PC-9 (cell line): ENCODE measurements at regions not wholly inside any gene's neighbourhood (a gene's known extent, or its start where the extent isn't known, plus 50 kb on each side); places are given as distances from the start of the nearest gene placed in this dataset.

ENCODE experiments used
- BruUV-seq: library from RNA; stranded (reverse); fragments of 400-500 nt; replicated peaks from 2 replicates; lab custom pipeline; 2021; lab: Mats Ljungman, UMichigan
- CTCF ChIA-PET: fragments of 300-600 bp; sonication (Branson Sonifier 250); formaldehyde crosslinking; loops from one replicate; lab custom pipeline; 2022; ENCODE audit warnings: antibody characterized with exemption; lab: Charles Lee
- POLR2A ChIA-PET: fragments of 300-600 bp; sonication (Branson Sonifier 250); formaldehyde crosslinking; loops from one replicate; lab custom pipeline; 2022; ENCODE audit warnings: antibody characterized with exemption; ENCODE audit not compliant: unreplicated experiment; lab: Charles Lee
- DNase-seq, 2 experiments: peaks; one replicate each; pipeline versions ENCODE4 v3.0.0 to v3.0.0-alpha.2; 2015 to 2022; ENCODE audit warnings: mixed read lengths in 1 of 2
- H2AFZ ChIP-seq: fragments of 200-600 bp; sonication (generic); 2 replicates; pipeline ENCODE4 v1.8.1; 2017; ENCODE audit warnings: antibody characterized with exemption
- H3F3A ChIP-seq: fragments of 200-600 bp; sonication (generic); 2 replicates; pipeline ENCODE4 v1.8.1; 2017; ENCODE audit warnings: antibody characterized with exemption, mild to moderate bottlenecking, low read depth; ENCODE audit not compliant: insufficient read depth
- H3K27ac ChIP-seq: fragments of 200-600 bp; sonication (generic); 2 replicates; pipeline ENCODE4 v1.6.1; 2016; ENCODE audit warnings: mixed run types
- H3K27me3 ChIP-seq: fragments of 200-600 bp; sonication (generic); 2 replicates; pipeline ENCODE4 v1.6.1; 2016; ENCODE audit warnings: low read depth, mixed run types; ENCODE audit not compliant: insufficient read depth
- H3K36me3 ChIP-seq: fragments of 200-600 bp; sonication (generic); 2 replicates; pipeline ENCODE4 v1.6.1; 2016; ENCODE audit warnings: low read depth, mixed run types
- H3K4me1 ChIP-seq: fragments of 200-600 bp; sonication (generic); replicated peaks from 2 replicates; pipeline ENCODE4 v1.6.1; 2016; ENCODE audit warnings: mixed run types; ENCODE audit not compliant: insufficient read depth
- H3K4me2 ChIP-seq: fragments of 200-600 bp; sonication (generic); 2 replicates; pipeline ENCODE4 v1.6.1; 2017; ENCODE audit warnings: mixed run types
- H3K4me3 ChIP-seq: fragments of 200-600 bp; sonication (generic); 2 replicates; pipeline ENCODE4 v1.6.1; 2016; ENCODE audit warnings: mixed run types
- H3K79me2 ChIP-seq: fragments of 200-600 bp; sonication (generic); 2 replicates; pipeline ENCODE4 v1.6.1; 2017; ENCODE audit warnings: low read depth, mixed run types
- H3K9me2 ChIP-seq: fragments of 200-600 bp; sonication (generic); 2 replicates; pipeline ENCODE4 v1.8.1; 2017; ENCODE audit warnings: mild to moderate bottlenecking; ENCODE audit not compliant: insufficient read depth
- H3K9me3 ChIP-seq: fragments of 200-600 bp; sonication (generic); 2 replicates; pipeline ENCODE4 v1.8.1; 2016; ENCODE audit warnings: low read depth; ENCODE audit not compliant: insufficient read depth
- H4K20me1 ChIP-seq: fragments of 200-600 bp; sonication (generic); 2 replicates; pipeline ENCODE4 v1.8.1; 2017; ENCODE audit not compliant: insufficient read depth
- EZH2 ChIP-seq: fragments of 200-600 bp; sonication (generic); IDR thresholded peaks from 2 replicates; pipeline ENCODE4 v1.8.0; 2017; ENCODE audit warnings: antibody characterized with exemption, low read depth
- intact Hi-C: fragments of 100-400 bp; cut with micrococcal nuclease; formaldehyde crosslinking; loops from one replicate; pipeline ENCODE4 v1.10.0; 2022; ENCODE audit not compliant: unreplicated experiment
- TF ChIP-seq, protein P1 (sequence below): fragments of 200-600 bp; sonication (generic); conservative IDR thresholded peaks from 2 replicates; pipeline ENCODE4 v1.6.1; 2017; ENCODE audit warnings: mixed run types, antibody characterized with exemption, mild to moderate bottlenecking, moderate library complexity

GRCh38 chr12:32053881-32054624 is 52.6 kb upstream of the BICD1 start:
- Histone ChIP-seq H2AFZ (no peak overlapping the region), H3K4me3 (no peak overlapping the region), H3K4me2 (no peak overlapping the region), H4K20me1 (no peaks in the 10 kb centered on the region), H3K9me3 (peaks cover 5% of the 10 kb centered on the region; the same call in 1 of the 2 replicates), H3K9me2 (no peaks in the 10 kb centered on the region), H3F3A (peaks cover 19% of the 10 kb centered on the region), H3K36me3 (no peaks in the 10 kb centered on the region), H3K79me2 (no peaks in the 10 kb centered on the region), H3K4me1 (peaks cover 21% of the 10 kb centered on the region), H3K27ac (no peak overlapping the region), H3K27me3 (no peaks in the 10 kb centered on the region)
- peak in 1 of 2 experiments; percentile 60 for DNase-seq
- ChIA-PET POLR2A (interaction anchor here (0.6 kb wide), 1 partner anchor 52 kb away, joined by 3 read pairs; the partner anchor contains the start of gene BICD1), CTCF (no interaction called here)
- intact Hi-C loops, result loop anchor here (5.0 kb wide), 1 partner anchor 402 kb away; no protein-coding TSS in a partner anchor
- BruUV-seq, result no TSS peak
- TF ChIP-seq, protein P1, sequence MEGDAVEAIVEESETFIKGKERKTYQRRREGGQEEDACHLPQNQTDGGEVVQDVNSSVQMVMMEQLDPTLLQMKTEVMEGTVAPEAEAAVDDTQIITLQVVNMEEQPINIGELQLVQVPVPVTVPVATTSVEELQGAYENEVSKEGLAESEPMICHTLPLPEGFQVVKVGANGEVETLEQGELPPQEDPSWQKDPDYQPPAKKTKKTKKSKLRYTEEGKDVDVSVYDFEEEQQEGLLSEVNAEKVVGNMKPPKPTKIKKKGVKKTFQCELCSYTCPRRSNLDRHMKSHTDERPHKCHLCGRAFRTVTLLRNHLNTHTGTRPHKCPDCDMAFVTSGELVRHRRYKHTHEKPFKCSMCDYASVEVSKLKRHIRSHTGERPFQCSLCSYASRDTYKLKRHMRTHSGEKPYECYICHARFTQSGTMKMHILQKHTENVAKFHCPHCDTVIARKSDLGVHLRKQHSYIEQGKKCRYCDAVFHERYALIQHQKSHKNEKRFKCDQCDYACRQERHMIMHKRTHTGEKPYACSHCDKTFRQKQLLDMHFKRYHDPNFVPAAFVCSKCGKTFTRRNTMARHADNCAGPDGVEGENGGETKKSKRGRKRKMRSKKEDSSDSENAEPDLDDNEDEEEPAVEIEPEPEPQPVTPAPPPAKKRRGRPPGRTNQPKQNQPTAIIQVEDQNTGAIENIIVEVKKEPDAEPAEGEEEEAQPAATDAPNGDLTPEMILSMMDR, result no peak
- TF ChIP-seq EZH2, result no peak
